ENCODE measurements at regions not wholly inside any gene's neighbourhood (a gene's known extent, or its start where the extent isn't known, plus 50 kb on each side); places are given as distances from the start of the nearest gene placed in this dataset.

DNA sequence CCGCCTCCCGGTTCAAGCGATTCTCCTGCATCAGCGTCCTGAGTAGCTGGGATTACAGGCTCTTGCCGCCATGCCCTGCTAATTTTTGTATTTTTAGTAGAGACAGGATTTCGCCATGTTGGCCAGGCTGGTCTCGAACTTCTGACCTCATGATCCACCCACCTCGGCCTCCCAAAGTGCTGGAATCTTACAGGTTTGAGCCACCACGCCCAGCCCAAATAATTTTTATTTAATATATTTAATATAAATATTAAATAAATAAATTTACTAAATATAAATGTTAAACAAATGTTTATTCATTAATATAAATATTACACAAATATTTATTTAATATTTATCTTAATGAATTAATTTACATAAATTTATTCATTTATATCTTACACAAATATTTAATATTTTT is 120.2 kb downstream of the SHOX start:
- Mint-ChIP-seq H3K27me3 (peaks cover 4% of the 10 kb centered on the region), H3K9me3 (peaks cover 3% of the 10 kb centered on the region), H3K27ac (no peak overlapping the region), H3K36me3 (ENCODE audit: low read depth) (no peaks in the 10 kb centered on the region), H3K4me1 (ENCODE audit: low read depth) (no peaks in the 10 kb centered on the region), H3K4me3 (no peak overlapping the region)
- Histone ChIP-seq H3K27ac (ENCODE audit: low read depth in 1 of 2, low read length in 2 of 2) (no peak overlapping the region), H3K4me3 (ENCODE audit: low read length) (no peak overlapping the region), H3K4me1 (ENCODE audit: insufficient read depth, low read length) (no peaks in the 10 kb centered on the region), H3K27me3 (ENCODE audit: control insufficient read depth in 1 of 2, insufficient read depth in 2 of 2, low read length in 2 of 2) (no peaks in the 10 kb centered on the region), H3K36me3 (ENCODE audit: insufficient read depth, low read length) (no peaks in the 10 kb centered on the region), H3K9me3 (ENCODE audit: control insufficient read depth in 1 of 2, insufficient read depth in 1 of 2, low read length in 2 of 2) (peaks cover 0 to 22% of the 10 kb centered on the region in 2 experiments)
- no peak for DNase-seq
- intact Hi-C loops (cut with DNase I, micrococcal nuclease) = no loop called here
- ChIA-PET CTCF (no interaction called here), POLR2A (no interaction called here)
- TF ChIP-seq, protein P1, sequence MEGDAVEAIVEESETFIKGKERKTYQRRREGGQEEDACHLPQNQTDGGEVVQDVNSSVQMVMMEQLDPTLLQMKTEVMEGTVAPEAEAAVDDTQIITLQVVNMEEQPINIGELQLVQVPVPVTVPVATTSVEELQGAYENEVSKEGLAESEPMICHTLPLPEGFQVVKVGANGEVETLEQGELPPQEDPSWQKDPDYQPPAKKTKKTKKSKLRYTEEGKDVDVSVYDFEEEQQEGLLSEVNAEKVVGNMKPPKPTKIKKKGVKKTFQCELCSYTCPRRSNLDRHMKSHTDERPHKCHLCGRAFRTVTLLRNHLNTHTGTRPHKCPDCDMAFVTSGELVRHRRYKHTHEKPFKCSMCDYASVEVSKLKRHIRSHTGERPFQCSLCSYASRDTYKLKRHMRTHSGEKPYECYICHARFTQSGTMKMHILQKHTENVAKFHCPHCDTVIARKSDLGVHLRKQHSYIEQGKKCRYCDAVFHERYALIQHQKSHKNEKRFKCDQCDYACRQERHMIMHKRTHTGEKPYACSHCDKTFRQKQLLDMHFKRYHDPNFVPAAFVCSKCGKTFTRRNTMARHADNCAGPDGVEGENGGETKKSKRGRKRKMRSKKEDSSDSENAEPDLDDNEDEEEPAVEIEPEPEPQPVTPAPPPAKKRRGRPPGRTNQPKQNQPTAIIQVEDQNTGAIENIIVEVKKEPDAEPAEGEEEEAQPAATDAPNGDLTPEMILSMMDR (IDR thresholded peaks at IDR 0.05) = no peak
- no peak for ATAC-seq (ENCODE audit: poor library complexity)

DNA sequence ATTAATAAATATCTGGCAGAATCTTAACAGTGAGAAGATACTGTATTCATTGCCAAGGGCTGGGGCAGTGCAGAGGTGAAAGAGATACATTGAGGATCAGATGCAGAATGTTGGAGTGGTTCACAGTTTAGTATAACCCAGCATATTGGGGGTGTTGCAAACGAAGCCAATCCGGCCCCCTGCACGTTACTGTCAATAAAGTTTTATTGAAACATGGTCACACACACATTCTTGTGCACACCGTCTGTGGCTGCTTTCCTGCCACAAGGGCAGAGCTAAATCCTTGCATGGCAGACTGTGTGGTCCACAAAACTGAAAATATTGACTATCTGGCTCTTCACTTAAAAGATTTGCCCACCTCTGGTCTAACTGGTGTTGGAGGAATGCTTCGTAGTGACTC is 119.7 kb downstream of the SHOX start:
- POLR2A ChIA-PET = no interaction called here
- H3K36me3 Mint-ChIP-seq (ENCODE audit: low read depth) = no peaks in the 10 kb centered on the region
- no peak overlapping the region for H3K27ac Mint-ChIP-seq
- DNase-seq = no peak
- CTCF ChIA-PET = no interaction called here
- TF ChIP-seq, protein P1 (IDR thresholded peaks at IDR 0.05) = no peak
- no peak overlapping the region for H3K4me3 Mint-ChIP-seq
- Histone ChIP-seq H3K27me3 (ENCODE audit: control insufficient read depth in 1 of 2, insufficient read depth in 2 of 2, low read length in 2 of 2) (no peaks in the 10 kb centered on the region), H3K4me1 (ENCODE audit: insufficient read depth, low read length) (no peaks in the 10 kb centered on the region), H3K36me3 (ENCODE audit: insufficient read depth, low read length) (no peaks in the 10 kb centered on the region), H3K9me3 (ENCODE audit: control insufficient read depth in 1 of 2, insufficient read depth in 1 of 2, low read length in 2 of 2) (peaks cover 0 to 22% of the 10 kb centered on the region in 2 experiments), H3K27ac (ENCODE audit: low read depth in 1 of 2, low read length in 2 of 2) (no peak overlapping the region), H3K4me3 (ENCODE audit: low read length) (no peak overlapping the region)
- intact Hi-C loops (cut with DNase I, micrococcal nuclease) = no loop called here
- H3K27me3 Mint-ChIP-seq = peaks cover 4% of the 10 kb centered on the region
- no peak for ATAC-seq (ENCODE audit: poor library complexity)
- H3K9me3 Mint-ChIP-seq = peaks cover 3% of the 10 kb centered on the region
- no peaks in the 10 kb centered on the region for H3K4me1 Mint-ChIP-seq (ENCODE audit: low read depth)

DNA sequence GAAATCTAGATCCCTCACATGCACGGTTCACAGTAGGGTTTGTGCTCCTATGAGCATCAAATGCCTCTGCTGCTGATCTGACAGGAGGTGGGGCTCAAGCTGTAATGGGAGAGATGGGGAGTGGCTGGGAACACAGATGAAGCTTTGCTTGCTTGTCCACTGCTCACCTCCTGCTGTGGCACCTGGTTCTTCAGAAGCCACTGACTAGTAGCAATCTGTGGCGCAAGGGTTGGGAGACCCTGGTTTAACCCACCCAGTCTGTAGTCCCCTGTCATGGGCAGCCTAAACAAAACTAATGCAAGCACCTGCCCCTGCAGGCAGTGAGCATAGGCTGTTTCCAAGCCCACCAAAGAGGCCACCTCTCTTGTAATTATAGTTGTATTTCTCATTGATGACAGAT is 116.6 kb downstream of the SHOX start:
- peaks cover 9% of the 10 kb centered on the region for H3K9me3 Mint-ChIP-seq
- H3K27ac Mint-ChIP-seq = no peak overlapping the region

More for the DNA sequence above, 116.6 kb downstream of the SHOX start:
- Mint-ChIP-seq H3K27me3 (peaks cover 4% of the 10 kb centered on the region), H3K4me3 (no peak overlapping the region), H3K36me3 (ENCODE audit: low read depth) (no peaks in the 10 kb centered on the region), H3K4me1 (ENCODE audit: low read depth) (no peaks in the 10 kb centered on the region)
- Histone ChIP-seq H3K27ac (ENCODE audit: low read depth in 1 of 2, low read length in 2 of 2) (no peak overlapping the region), H3K4me1 (ENCODE audit: insufficient read depth, low read length) (no peaks in the 10 kb centered on the region), H3K4me3 (ENCODE audit: low read length) (no peak overlapping the region), H3K36me3 (ENCODE audit: insufficient read depth, low read length) (no peaks in the 10 kb centered on the region), H3K27me3 (ENCODE audit: control insufficient read depth in 1 of 2, insufficient read depth in 2 of 2, low read length in 2 of 2) (peaks cover 0 to 3% of the 10 kb centered on the region in 2 experiments), H3K9me3 (ENCODE audit: control insufficient read depth in 1 of 2, insufficient read depth in 1 of 2, low read length in 2 of 2) (peaks cover 0 to 10% of the 10 kb centered on the region in 2 experiments)
- TF ChIP-seq, protein P1 (IDR thresholded peaks at IDR 0.05) = no peak
- ATAC-seq (ENCODE audit: poor library complexity) (no peak), DNase-seq (no peak)
- ChIA-PET POLR2A (no interaction called here), CTCF (no interaction called here)
- intact Hi-C loops (cut with DNase I, micrococcal nuclease) = no loop called here

All from CD4-positive, alpha-beta T cell (primary cell).